ENCODE measurements at regions not wholly inside any gene's neighbourhood (a gene's known extent, or its start where the extent isn't known, plus 50 kb on each side); places are given as distances from the start of the nearest gene placed in this dataset.
"Not testable (repeated sequence)": the region's sequence is repeated elsewhere in the genome, so short reads cannot be mapped to it uniquely, and the experiment has no call there.

- H3K4me3 ChIP-seq (ENCODE audit: low read length): no peak overlapping the region
- no peaks in the 10 kb centered on the region for H3K9me3 ChIP-seq (replicated peaks; ENCODE audit: low read length)
- no peaks in the 10 kb centered on the region for H3K36me3 ChIP-seq (ENCODE audit: insufficient read depth, low read length)
- H3K4me2 ChIP-seq (ENCODE audit: low read length): no peak overlapping the region
- H3K4me1 ChIP-seq (ENCODE audit: control insufficient read depth, insufficient read depth, low read length): no peaks in the 10 kb centered on the region
- H3K9ac ChIP-seq (ENCODE audit: low read depth, low read length): no peak overlapping the region
- H3K27me3 ChIP-seq (ENCODE audit: control insufficient read depth, insufficient read depth, low read length): no peaks in the 10 kb centered on the region
Measured at GRCh38 chr21:19171585-19171984, 768.0 kb upstream of the TMPRSS15 start.

GRCh38 chr21:19181604-19182140 lies 778.1 kb upstream of the TMPRSS15 start:
- Histone ChIP-seq H3K4me1 (ENCODE audit: control insufficient read depth, insufficient read depth, low read length) (no peaks in the 10 kb centered on the region), H3K4me3 (ENCODE audit: low read length) (no peak overlapping the region), H3K36me3 (ENCODE audit: insufficient read depth, low read length) (no peaks in the 10 kb centered on the region), H3K4me2 (ENCODE audit: low read length) (no peak overlapping the region), H3K9ac (ENCODE audit: low read depth, low read length) (no peak overlapping the region), H3K27me3 (ENCODE audit: control insufficient read depth, insufficient read depth, low read length) (no peaks in the 10 kb centered on the region), H3K9me3 (replicated peaks; ENCODE audit: low read length) (peaks cover 5% of the 10 kb centered on the region)

DNA sequence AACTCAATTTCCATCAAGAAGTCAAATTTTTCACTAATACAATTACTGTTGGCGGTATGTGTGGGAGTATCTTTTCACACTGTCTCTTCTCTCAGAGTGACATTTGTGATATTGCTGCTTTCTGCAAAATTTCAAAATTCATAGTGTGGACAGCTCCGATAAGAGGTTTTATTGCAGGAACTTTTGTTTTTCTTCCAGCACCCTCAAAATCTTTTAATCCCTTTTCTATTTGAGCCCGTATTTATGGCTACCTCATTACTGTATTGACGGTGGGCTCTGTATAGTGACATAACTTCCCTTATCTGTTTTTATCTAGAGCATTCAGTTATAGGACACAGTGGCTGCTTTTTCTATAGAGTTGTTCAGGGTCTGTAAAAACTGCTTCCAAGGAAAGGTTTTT lies 794.4 kb upstream of the TMPRSS15 start:
- Histone ChIP-seq H3K4me3 (ENCODE audit: low read length) (no peak overlapping the region), H3K9me3 (replicated peaks; ENCODE audit: low read length) (peaks cover 9% of the 10 kb centered on the region), H3K36me3 (ENCODE audit: insufficient read depth, low read length) (no peaks in the 10 kb centered on the region), H3K27me3 (ENCODE audit: control insufficient read depth, insufficient read depth, low read length) (no peaks in the 10 kb centered on the region), H3K9ac (ENCODE audit: low read depth, low read length) (no peak overlapping the region), H3K4me2 (ENCODE audit: low read length) (no peak overlapping the region), H3K4me1 (ENCODE audit: control insufficient read depth, insufficient read depth, low read length) (no peaks in the 10 kb centered on the region)

DNA sequence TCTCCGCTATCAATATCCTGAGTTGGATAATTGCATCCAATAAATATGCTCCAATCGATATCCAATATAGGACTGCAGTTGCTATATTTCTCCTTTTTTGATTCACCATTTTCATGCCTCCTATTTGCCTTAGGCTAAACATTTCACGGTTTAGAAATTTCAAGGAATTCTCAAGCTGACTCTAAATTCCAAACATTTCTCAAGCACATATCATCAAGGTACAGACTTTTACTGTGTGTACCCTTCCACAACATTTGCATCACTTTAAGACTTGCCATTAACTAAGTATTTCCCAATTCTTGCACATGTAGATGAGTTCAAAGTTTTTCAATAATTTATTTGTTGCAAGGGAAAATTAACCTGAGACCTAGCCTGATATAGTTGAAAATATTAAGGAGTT lies 795.2 kb upstream of the TMPRSS15 start:
- Histone ChIP-seq H3K4me3 (ENCODE audit: low read length) (no peak overlapping the region), H3K9me3 (replicated peaks; ENCODE audit: low read length) (peaks cover 9% of the 10 kb centered on the region), H3K36me3 (ENCODE audit: insufficient read depth, low read length) (no peaks in the 10 kb centered on the region), H3K27me3 (ENCODE audit: control insufficient read depth, insufficient read depth, low read length) (no peaks in the 10 kb centered on the region), H3K4me2 (ENCODE audit: low read length) (no peak overlapping the region), H3K9ac (ENCODE audit: low read depth, low read length) (no peak overlapping the region), H3K4me1 (ENCODE audit: control insufficient read depth, insufficient read depth, low read length) (no peaks in the 10 kb centered on the region)

DNA sequence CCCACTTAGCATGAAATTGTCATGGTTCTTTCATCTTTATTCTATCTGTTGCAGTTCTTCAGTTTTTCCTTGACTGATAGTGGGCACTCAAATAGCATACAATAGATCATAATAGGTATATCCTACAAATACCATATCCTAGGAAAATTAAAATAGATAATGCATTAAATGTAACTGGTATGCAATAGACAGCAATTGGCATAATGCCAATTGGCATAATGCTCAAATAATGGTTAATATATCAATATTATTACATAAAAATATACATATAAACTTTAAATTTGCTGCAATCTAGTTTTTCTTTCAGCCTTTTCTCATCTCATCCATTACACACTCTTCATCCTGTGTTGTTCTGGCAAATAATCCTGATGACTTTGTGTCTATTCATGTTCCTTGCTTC lies 814.6 kb upstream of the TMPRSS15 start:
- Histone ChIP-seq H3K9me3 (replicated peaks; ENCODE audit: low read length) (no peaks in the 10 kb centered on the region), H3K27me3 (ENCODE audit: control insufficient read depth, insufficient read depth, low read length) (no peaks in the 10 kb centered on the region)

GRCh38 chr21:19224090-19224489 lies 820.5 kb upstream of the TMPRSS15 start:
- Histone ChIP-seq H3K36me3 (ENCODE audit: insufficient read depth, low read length) (no peaks in the 10 kb centered on the region), H3K4me3 (ENCODE audit: low read length) (no peak overlapping the region), H3K9ac (ENCODE audit: low read depth, low read length) (no peak overlapping the region), H3K4me2 (ENCODE audit: low read length) (no peak overlapping the region), H3K4me1 (ENCODE audit: control insufficient read depth, insufficient read depth, low read length) (no peaks in the 10 kb centered on the region), H3K9me3 (replicated peaks; ENCODE audit: low read length) (no peaks in the 10 kb centered on the region), H3K27me3 (ENCODE audit: control insufficient read depth, insufficient read depth, low read length) (no peaks in the 10 kb centered on the region)

More for the DNA sequence above, 814.6 kb upstream of the TMPRSS15 start:
- Histone ChIP-seq H3K36me3 (ENCODE audit: insufficient read depth, low read length) (no peaks in the 10 kb centered on the region), H3K4me3 (ENCODE audit: low read length) (no peak overlapping the region), H3K4me2 (ENCODE audit: low read length) (no peak overlapping the region), H3K4me1 (ENCODE audit: control insufficient read depth, insufficient read depth, low read length) (no peaks in the 10 kb centered on the region), H3K9ac (ENCODE audit: low read depth, low read length) (no peak overlapping the region)

DNA sequence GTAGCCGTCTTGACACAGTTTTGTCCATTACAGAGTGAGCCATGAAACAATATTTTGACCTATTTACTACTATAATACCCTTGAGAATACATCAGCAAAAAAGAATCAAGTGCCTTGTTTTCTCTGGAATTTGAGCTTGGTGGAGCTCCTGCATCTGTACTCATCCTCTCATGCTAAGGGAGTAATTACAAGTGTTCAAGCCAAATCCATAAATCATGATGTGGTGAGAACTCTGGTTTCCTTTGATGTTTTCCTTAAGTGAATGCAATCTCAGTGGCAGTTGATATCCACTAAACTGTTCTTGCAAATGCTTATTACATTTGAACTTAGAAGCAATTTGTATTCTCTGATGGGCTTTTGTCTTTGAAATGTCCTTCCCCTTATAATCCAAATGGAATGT lies 824.6 kb upstream of the TMPRSS15 start:
- Histone ChIP-seq H3K4me2 (ENCODE audit: low read length) (no peak overlapping the region), H3K4me1 (ENCODE audit: control insufficient read depth, insufficient read depth, low read length) (no peaks in the 10 kb centered on the region), H3K9ac (ENCODE audit: low read depth, low read length) (no peak overlapping the region), H3K4me3 (ENCODE audit: low read length) (no peak overlapping the region), H3K9me3 (replicated peaks; ENCODE audit: low read length) (no peaks in the 10 kb centered on the region), H3K27me3 (ENCODE audit: control insufficient read depth, insufficient read depth, low read length) (no peaks in the 10 kb centered on the region), H3K36me3 (ENCODE audit: insufficient read depth, low read length) (no peaks in the 10 kb centered on the region)

- H3K9ac ChIP-seq (ENCODE audit: low read depth, low read length); H3K36me3 ChIP-seq (ENCODE audit: insufficient read depth, low read length); H3K4me3 ChIP-seq (ENCODE audit: low read length); H3K27me3 ChIP-seq (ENCODE audit: control insufficient read depth, insufficient read depth, low read length); H3K9me3 ChIP-seq (replicated peaks; ENCODE audit: low read length); H3K4me2 ChIP-seq (ENCODE audit: low read length); H3K4me1 ChIP-seq (ENCODE audit: control insufficient read depth, insufficient read depth, low read length): not testable (repeated sequence)
Measured at GRCh38 chr21:19233841-19234240, 830.3 kb upstream of the TMPRSS15 start.

- Histone ChIP-seq H3K4me3 (ENCODE audit: low read length) (no peak overlapping the region), H3K9me3 (replicated peaks; ENCODE audit: low read length) (no peaks in the 10 kb centered on the region), H3K4me1 (ENCODE audit: control insufficient read depth, insufficient read depth, low read length) (no peaks in the 10 kb centered on the region), H3K9ac (ENCODE audit: low read depth, low read length) (no peak overlapping the region), H3K36me3 (ENCODE audit: insufficient read depth, low read length) (no peaks in the 10 kb centered on the region), H3K4me2 (ENCODE audit: low read length) (no peak overlapping the region), H3K27me3 (ENCODE audit: control insufficient read depth, insufficient read depth, low read length) (no peaks in the 10 kb centered on the region)
Measured at GRCh38 chr21:19236209-19236608, 832.6 kb upstream of the TMPRSS15 start.

- Histone ChIP-seq H3K9ac (ENCODE audit: low read depth, low read length) (no peak overlapping the region), H3K4me1 (ENCODE audit: control insufficient read depth, insufficient read depth, low read length) (no peaks in the 10 kb centered on the region), H3K36me3 (ENCODE audit: insufficient read depth, low read length) (no peaks in the 10 kb centered on the region), H3K9me3 (replicated peaks; ENCODE audit: low read length) (no peaks in the 10 kb centered on the region), H3K4me3 (ENCODE audit: low read length) (no peak overlapping the region), H3K27me3 (ENCODE audit: control insufficient read depth, insufficient read depth, low read length) (no peaks in the 10 kb centered on the region), H3K4me2 (ENCODE audit: low read length) (no peak overlapping the region)
Measured at GRCh38 chr21:19237608-19238007, 834.0 kb upstream of the TMPRSS15 start.

DNA sequence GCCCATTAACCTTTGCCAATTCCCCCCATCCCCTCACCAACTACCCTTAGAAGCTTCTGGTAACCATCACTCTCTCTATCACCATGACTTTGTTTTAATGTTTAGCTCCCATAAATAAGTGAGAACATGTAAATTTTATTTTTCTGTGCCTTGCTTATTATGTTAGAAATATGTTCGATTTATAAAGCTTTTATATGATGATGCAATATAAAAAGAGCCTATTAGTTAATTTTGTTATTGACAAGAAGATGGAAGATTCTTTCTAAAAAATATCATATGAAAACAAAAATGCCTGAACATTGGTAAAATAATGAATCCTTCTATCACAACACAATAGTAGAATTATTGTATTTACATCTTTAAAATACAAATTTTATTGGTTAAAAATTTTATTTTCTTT lies 836.1 kb upstream of the TMPRSS15 start:
- H3K4me2 ChIP-seq (ENCODE audit: low read length): no peak overlapping the region
- no peak overlapping the region for H3K9ac ChIP-seq (ENCODE audit: low read depth, low read length)
- H3K36me3 ChIP-seq (ENCODE audit: insufficient read depth, low read length): no peaks in the 10 kb centered on the region
- H3K27me3 ChIP-seq (ENCODE audit: control insufficient read depth, insufficient read depth, low read length): no peaks in the 10 kb centered on the region
- no peak overlapping the region for H3K4me3 ChIP-seq (ENCODE audit: low read length)
- H3K4me1 ChIP-seq (ENCODE audit: control insufficient read depth, insufficient read depth, low read length): no peaks in the 10 kb centered on the region
- peaks cover 1% of the 10 kb centered on the region for H3K9me3 ChIP-seq (replicated peaks; ENCODE audit: low read length)

GRCh38 chr21:19244502-19245187 lies 841.1 kb upstream of the TMPRSS15 start:
- H3K9me3 ChIP-seq (replicated peaks; ENCODE audit: low read length): peaks cover 9% of the 10 kb centered on the region
- H3K36me3 ChIP-seq (ENCODE audit: insufficient read depth, low read length): no peaks in the 10 kb centered on the region
- no peaks in the 10 kb centered on the region for H3K27me3 ChIP-seq (ENCODE audit: control insufficient read depth, insufficient read depth, low read length)
- no peak overlapping the region for H3K4me3 ChIP-seq (ENCODE audit: low read length)
- no peaks in the 10 kb centered on the region for H3K4me1 ChIP-seq (ENCODE audit: control insufficient read depth, insufficient read depth, low read length)
- H3K4me2 ChIP-seq (ENCODE audit: low read length): no peak overlapping the region
- no peak overlapping the region for H3K9ac ChIP-seq (ENCODE audit: low read depth, low read length)

All from skeletal muscle satellite cell (primary cell).